ENCODE measurements at regions not wholly inside any gene's neighbourhood (a gene's known extent, or its start where the extent isn't known, plus 50 kb on each side); places are given as distances from the start of the nearest gene placed in this dataset.

DNA sequence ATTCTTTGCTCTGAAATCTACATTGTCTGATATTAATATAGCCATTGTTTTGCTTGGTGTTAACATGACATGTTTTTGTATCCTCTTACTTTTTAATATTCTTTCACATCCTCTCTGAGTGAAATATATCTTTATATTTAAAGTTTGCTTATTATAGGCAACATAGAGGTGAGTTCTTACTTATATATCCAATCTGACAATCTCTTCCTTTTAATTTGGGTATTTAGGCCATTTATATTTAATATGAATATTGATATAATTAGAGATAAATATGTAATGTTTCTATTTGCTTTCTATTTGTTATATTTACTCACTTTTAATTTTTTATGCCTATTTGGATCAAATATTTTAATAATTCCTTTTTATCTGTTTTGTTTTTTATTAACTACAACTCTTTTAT lies 554.1 kb upstream of the SALL1 start:
- no peak for DNase-seq

DNA sequence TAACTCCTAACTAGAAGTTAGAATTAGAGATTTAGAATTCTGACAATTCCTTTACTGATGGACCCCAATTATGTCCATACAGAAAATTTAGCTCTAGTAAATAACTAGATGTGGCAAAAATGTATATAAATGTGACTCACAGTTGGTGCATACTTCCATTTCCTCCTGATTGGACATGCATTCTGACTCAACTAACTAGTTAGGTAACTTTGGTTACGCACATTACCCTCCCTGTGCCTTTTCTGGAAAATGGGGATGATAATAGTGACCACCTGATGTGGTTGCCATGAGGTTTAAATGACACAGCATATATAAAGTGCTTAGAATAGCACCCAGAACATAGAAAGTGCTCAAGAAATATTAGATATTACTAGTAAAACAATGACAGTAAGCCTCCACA lies 550.0 kb upstream of the SALL1 start:
- DNase-seq: no peak

DNA sequence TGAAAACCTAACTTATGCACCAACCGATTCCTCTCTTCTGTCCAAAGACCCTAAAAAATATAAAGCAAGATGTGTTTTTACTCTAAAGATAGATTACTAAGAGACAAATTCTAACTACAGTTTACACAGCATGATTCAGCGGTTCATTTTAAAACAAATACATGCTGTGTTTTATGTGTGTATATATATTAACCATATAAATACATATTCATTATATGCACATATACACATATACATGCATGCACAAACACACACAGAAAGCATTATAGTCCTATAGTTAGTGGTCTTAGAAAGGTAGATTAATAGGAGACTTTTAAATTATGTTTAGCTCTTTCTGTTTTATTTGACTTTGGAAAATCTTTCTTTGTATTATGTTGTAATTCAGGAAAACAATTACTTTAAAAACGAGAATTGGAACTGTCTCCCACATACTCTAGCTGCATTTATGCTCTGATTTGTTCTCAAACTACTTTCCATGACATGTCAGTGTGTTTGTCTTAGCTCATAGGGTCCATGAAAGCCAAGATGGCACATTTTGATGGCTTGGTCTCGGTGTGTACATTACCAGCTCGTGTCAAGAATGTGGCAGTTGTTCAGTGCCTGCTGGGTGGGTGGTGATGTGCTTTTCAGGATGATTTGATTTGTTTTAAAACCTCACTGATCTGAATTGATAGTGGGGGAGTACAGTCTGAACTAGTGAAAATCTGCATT lies 548.8 kb upstream of the SALL1 start:
- no peak for DNase-seq

DNA sequence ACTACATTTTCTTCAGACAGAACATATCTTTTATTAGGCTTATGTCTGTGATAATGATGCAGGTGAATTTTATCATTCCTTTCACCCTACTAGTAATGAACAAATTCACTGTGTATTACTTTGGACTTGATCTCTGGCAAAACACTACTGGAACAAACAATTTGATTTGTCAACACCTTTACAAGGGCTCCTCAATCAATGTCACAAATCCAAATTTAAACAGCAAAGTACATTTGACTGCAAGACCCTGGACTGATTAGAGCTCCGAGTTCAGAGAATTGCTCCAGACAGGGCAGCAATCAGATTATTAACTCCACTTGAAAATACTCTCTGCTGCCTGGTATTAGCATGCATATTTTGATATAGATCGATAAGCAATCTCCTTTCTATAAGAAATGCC lies 547.6 kb upstream of the SALL1 start:
- no peak for DNase-seq

DNA sequence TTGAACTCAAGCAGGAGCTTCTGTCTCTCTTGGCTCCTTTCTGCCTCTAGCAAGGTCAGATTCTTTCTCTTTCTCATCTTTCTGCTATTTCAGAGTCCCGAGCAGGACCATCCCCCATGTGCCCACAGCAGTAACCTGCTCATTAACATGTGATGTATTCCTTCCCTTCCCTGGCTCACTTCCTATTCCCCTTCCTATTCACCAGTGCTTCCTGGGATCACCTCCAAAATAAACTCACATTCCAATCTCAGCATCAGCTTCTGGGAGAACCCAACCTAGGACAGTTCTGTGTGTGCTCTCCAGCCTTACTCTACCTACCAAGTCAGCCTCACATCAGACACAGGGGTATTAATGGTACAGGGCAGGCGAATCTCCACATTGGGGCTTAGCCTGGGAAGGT lies 546.4 kb upstream of the SALL1 start:
- no peak for DNase-seq

DNA sequence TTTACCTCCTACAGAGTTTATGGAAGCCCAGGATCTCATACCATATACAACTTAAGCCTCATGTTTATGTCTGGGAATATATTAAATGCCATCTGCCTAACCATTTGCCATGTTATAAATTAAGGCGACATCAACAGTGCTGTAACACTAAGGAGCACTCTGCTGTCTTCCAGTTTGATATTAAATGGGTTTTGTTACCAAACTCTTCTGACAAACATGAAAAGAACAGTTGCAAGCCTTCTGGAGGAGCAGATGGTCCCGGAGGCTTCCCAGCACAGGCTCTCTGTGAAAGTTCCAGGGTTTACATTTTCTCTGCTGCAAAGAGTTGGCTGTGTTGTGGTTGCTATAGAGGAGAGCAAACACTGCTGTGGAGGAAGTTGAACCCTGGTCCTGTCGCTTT lies 545.3 kb upstream of the SALL1 start:
- DNase-seq: no peak

DNA sequence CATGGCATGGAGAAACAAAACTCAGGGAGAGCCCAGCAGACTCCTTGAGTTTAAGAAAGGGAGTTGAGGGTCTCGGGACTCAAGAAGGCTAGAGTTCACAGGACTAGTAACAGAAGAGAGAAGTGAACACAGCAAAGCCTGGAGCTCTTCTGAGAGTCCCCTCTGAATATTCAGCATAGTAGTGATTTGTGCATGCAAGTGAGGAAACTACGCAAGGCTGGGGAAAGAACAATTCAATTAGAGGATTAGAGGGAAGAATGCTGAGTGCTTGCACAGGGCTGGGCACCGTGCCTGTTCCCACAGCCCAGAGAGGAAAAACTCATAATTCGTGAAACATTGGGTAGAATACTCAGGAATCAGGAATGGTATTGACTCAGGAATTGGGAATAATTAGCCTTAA lies 540.0 kb upstream of the SALL1 start:
- no peak for DNase-seq

DNA sequence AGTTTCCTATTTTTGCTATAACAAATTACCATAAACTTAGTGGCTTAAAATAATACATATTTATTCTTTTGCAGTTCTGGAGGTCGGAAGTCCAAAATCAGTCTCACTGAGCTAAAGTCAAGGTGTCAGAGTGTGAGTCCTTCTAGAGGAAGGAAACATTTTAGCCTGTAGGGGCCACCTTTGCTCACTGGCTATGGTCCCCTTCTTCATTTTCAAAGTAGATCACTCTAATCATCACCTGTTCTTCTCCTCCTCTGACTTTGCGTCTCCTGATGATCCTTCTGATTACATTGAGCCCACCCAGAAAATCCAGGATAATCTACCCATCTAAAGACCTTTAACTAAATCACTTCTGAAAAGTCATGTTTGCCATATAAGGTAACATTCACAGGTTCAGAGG lies 534.4 kb upstream of the SALL1 start:
- no peak for DNase-seq

DNA sequence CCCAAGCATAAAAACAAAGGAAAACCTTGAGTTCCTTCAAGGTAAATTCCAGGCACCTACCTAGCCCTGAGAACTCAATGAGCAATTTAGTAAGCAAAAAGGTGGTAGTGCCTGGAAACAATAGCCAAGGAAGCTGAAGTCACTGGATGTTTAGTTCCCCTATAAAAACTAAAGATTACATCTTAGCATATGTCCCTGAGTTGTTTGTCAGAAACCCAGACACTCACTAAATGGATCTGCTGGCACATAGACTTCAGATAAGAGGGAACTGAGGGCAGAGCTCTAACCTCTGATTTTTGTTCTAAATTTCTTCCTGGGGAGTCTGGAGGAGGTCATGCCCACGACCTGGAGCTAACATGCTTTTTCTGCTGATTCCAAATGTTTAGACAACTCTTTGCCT lies 532.8 kb upstream of the SALL1 start:
- DNase-seq: no peak

DNA sequence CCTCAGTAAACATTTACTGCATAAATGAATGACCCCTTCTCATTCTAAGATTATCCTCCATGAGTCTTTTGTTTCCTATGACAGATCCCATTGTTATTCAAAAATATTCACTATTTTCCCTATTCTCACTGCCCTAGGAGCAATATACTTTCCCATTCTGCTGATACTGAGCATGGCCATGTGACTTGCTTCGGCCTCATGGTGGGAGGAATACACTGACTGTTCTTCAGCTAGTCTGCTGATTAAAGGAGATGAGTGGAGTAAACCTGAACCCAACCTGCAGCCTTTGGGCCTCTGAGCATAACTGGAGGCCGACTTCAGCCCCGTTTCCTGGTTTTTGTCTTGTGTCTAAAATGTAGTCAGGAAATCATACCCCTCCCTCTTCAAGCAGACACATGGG lies 531.8 kb upstream of the SALL1 start:
- DNase-seq: no peak

DNA sequence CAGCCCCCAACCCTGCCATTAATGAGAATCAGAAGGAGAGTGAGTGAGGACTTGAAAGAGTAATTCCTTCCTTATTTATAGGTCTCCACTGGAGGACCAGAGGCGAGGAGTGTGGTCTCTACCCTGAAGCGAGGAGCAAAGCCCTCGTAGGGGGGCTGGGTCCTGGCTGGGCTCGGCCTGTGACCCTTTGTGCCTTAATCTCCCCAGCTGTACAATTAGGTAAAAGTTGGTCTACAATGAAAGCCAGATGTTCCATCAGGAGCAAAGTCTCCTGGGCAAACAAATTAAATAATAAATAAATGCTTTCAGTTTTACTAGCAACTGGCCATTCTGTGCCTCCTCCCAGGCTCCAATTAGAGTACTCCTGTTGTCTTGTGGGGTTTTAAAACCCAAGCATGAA lies 523.5 kb upstream of the SALL1 start:
- DNase-seq: no peak

DNA sequence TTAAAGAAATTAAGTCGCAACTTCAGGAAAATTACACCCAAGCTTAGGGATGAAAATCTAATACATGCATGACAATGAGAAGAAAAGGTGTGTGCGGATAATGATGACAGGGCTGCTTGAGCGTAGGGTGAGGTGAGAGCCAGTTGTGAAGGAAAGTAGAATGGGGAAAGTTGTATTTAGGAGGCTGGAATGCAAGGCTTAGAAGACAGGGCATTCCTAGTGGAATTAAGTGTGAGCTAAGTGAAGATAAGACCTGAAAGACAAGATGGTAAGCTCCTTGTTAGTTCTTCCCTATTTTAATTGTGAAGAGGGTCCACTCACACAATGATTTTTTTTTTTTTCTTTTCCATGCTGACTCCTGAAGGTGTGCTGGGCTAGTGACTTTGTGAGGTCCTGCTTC lies 519.5 kb upstream of the SALL1 start:
- DNase-seq: no peak

DNA sequence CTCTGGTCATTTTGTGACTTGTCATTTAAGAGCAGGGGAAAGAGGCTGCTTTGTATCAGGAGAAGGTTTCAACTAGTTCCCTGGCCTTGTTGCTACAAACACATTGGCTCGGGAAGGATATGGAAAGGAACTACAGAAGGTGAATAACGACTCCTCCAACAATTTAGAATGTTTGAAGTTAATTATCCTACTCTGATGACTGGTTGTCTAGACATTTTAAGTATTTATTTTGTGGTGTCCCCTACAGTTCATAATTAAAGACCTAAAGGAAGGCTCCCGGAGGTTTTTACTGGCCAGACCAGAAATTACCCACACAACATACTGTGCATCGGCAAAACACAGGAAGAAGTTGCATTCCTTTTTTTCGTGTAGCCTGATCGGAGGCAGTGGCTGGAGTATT lies 515.8 kb upstream of the SALL1 start:
- DNase-seq: no peak

DNA sequence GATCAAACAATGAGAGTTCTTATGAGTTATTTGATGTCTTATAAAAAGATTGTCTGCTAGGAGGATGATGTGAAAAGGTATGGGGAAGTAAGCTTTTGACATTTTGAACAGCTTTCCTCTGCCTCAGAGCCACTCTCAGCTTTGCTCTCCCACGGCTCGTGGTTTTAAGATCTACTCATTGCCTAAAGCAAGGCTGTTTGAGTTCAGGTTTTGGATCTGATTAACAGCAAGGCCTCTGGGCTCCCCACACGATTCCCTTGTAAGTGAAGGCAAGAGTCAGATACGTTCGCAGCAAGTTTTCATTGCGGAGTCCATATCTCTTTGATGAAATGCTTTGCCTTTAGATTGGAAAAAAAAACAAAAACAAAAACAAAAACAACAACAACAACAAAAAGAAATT lies 515.0 kb upstream of the SALL1 start:
- DNase-seq: no peak

DNA sequence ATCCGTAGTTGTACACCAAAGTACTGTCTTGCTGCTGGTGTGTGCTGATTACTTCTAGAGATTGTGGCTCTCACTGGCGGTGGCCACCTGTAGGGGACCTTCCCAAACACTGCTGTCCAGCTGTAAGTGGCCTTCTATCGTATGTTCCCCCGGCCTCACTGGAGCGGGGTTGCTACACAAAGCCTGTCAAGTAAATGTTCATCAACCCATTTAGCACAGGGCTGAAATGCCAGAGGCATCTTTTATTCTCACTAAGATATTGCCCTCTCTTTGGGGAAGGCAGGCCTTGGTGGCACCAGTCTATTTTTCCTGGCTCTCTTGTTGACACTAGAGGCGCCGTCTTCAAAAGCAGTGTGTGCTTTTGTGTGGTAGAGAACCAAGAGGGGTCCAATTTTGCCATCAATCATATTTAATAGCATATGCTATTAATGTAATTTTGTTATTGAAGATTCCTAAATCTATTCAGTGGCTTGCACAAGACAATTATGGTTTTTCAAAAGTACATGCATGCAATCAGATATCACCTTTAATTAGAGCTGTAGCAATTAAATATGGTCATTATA lies 514.4 kb upstream of the SALL1 start:
- no peak for DNase-seq

DNA sequence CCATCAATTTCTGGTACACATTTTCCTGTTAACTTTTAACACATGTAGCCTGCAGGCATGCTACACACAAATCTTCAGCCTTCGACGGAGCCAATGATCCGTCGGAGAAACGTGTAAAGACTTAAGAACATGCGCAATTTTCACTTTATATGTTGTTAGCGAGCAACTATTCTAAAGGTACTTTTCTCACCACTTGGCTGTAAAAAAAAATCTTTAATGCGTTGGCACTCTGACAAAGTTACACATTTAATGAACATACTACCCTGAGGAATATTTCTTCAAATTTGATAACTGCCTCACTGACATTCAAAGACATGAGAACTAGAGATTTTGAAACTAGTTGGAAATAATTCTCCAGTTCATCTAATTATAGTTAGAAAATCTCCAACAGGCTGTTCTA lies 507.5 kb upstream of the SALL1 start:
- no peak for DNase-seq

DNA sequence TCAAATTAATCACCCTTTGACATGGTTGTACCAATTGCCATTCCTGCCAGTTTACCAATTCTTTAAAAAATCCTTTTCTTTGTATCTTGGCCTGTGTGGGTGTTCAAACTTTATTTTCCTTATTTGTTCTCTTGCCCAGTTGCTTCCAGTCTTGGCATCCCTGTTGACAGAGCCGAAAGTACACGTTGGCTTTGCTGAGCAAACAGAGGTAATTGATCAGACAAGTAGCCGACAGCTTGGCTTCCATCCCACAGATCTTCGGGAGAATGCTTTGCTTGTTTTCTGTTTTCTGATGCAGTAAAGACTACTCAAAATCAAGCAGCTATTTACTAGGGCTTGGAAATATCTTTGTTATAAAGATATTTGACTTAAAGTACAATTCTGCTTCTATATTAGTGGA lies 506.8 kb upstream of the SALL1 start:
- no peak for DNase-seq

DNA sequence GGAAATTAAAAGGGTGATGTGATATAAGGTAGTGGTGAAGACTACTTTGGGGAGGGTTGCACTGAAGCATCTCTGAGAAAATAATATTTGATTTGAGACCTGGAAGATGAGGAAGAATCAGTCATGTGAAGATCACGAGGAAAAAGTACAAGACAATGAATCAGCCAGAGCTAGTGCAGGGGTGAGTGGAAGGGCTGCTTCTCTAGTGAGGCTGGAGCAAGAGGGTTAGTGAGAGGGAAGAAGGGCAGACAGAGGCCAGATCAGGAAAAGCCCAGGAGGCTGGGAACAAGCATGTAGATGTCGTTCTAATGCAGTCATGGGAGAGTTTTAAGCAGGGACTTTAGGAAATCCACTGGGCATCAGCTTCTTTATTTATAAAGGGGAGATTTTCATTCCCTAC lies 504.2 kb upstream of the SALL1 start:
- DNase-seq: no peak

DNA sequence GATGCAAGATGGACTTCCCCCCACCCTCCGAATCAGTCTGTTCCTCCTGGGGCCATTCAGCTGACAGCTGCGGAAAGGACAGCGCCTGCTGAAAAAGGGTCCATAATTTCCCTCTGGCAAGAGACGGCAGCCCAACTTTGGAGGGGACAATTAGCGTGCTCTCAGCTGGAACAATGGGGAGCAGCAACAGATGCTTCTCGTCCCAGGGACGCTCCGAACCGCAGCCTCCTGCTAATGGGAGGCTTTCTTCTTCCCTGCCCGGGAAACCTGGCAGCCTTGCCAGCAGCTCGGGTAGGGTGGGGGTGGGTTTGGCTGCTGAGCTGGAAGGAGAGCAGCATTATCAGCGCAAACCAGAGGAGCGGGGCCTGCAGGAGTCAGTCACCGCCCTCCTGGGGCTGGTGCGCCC lies 500.0 kb upstream of the SALL1 start:
- DNase-seq: no peak

DNA sequence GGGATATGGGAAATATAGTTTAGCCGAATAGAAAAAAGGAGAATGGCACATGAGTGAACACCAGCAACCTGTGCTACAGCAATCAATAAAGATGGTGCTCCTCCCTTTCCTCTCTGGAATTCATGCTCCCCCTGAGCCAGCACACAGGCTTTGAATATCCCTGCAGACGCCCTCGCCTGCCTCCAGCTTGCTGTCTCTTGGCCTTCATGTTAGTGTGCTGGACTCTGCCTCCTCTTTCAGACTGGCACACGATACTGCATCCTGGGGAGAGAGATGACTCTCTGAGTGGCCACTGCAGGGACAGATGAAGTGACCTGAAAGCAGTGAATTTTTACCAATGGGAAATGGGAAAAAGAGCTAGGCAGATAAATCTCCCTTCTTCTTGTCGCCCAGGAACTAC lies 498.6 kb upstream of the SALL1 start:
- DNase-seq: no peak

DNA sequence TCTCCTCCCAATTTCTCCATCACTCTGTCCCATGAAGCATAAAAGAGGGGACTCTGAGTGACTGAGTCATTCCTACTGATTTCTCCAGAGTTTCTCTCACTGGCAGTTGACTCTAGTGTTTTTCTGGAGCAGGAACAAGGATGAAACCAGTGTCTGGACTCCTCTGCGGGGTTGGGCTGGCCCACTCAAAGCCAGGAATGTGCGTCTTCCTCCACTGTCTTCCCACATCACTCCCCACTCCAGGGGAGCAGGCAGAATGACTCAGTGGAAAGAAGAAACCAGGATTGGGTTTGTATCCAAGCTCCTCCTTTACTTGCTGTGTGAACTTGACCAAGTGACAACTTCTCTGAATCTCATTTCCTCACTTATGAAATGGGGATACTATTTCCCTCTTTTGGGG lies 497.5 kb upstream of the SALL1 start:
- no peak for DNase-seq

DNA sequence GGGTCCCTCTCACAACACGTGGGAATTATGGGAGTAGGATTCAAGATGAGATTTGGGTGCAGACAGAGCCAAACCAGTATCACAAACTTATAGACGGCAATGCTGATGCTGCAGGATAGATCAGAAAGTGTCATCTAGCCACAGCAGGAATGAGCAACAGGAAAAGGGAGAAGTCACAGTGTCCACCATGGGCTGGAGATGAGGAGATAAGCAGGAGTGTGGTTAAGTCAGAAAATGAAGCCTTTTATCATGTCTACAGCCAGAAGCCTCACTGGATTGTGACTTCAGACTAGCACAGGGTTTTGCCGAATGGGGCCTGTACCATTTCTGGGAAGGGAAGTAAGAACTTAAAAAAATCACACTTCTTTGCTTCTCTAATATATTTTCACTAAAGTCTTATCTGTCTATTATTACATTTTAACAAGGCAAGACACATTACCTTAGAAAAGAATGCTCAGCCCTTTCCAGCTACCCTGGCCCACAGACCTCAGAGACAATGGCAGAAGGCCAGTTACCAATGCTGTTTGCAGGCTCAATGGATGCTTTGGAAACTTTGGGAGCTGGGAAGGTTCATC lies 490.2 kb upstream of the SALL1 start:
- DNase-seq: no peak

DNA sequence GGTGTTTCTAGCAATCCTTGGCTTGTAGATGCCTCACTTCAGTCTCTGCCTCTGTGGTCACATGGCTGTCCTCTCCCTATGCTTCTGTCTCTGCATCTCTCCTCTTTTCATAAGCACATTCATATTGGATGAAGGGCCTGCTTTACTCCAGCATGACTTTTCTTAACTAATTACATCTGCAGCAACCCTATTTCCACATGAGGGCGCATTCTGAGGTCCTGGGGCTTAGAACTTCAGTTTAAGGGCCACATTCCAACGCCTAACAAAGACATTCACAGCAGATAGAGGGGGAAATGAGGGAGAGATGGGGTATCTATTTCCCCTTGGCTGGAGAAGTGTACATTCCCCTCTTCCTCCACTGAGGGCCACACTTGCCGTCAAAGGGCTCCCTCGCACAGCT lies 489.1 kb upstream of the SALL1 start:
- no peak for DNase-seq

DNA sequence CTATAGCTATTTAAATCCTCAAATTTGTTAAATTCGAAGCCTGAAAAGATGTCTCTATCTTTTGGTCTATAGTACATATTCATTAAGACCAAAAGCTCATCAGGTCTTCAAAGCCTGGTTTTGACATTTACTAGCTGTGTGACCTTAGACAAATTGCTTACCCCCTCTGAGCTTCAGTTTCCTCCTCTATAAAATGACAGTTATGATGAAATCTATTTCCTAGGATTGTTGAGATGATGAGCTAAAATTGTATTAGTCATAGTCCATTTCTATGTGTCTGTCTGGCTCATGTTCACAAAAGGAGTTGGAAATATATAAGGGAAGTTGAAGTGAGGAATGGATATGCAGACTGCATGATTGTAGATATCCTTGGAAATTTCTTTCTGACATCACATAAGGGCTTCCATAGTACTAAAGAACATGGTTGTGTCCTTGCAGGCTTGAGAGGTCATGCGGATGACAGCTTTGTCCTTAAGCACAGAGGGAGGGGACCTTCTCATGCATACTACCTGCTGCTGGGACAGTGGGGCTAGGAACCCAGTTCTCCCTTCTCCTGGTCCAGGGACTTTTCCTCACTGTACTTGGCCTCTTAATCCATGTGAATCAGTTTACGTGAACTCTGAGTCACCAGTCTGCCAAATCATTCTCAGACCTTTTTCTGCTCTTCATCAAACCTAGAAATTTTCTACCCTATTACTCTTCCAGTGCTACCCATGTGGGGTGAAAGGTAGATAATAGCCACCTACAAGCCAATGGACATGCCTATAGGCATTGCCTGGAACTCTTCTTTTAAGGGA lies 487.5 kb upstream of the SALL1 start:
- no peak for DNase-seq

Measured in stimulated activated CD4-positive, alpha-beta T cell treated with anti-CD3 and anti-CD28 coated beads, Interleukin-4, amount 100 ng/mL, for 24 hours (primary cell).